Kidney (tissue), 13 donors: ENCODE measurements at regions not wholly inside any gene's neighbourhood (a gene's known extent, or its start where the extent isn't known, plus 50 kb on each side); places are given as distances from the start of the nearest gene placed in this dataset.

Experiments used
- DNase-seq, 5 donors: peaks; one replicate each; pipeline ENCODE4 v3.0.0-alpha.2; 2013 to 2020
- FAIRE-seq: peaks from 2 replicates; lab custom pipeline; 2012; peaks lifted over from hg19 to GRCh38; lab: Jason Lieb, UNC
- H3K27ac ChIP-seq, 2 donors: one replicate each; pipeline ENCODE4 v1.7.0; 2013; ENCODE audit warnings: low read depth in 2 of 2, low read length in 2 of 2, inconsistent platforms in 1 of 2
- H3K27me3 ChIP-seq: one replicate; pipeline ENCODE4 v1.7.1; 2013; ENCODE audit warnings: low read length, inconsistent platforms; ENCODE audit not compliant: control insufficient read depth, insufficient read depth
- H3K36me3 ChIP-seq, 3 donors: one replicate each; pipeline versions ENCODE4 v1.7.0 to v1.7.1; 2013; ENCODE audit warnings: low read length in 3 of 3, control low read depth in 1 of 3, inconsistent platforms in 1 of 3; ENCODE audit not compliant: insufficient read depth in 3 of 3, control insufficient read depth in 2 of 3
- H3K4me1 ChIP-seq, 3 donors: one replicate each; pipeline versions ENCODE4 v1.7.0 to v1.7.1; 2013; ENCODE audit warnings: low read length in 3 of 3, inconsistent platforms in 1 of 3, low read depth in 1 of 3; ENCODE audit not compliant: control insufficient read depth in 2 of 3, insufficient read depth in 2 of 3
- H3K4me3 ChIP-seq, 3 donors: one replicate each; pipeline versions ENCODE4 v1.7.0 to v1.8.1; 2013; ENCODE audit warnings: low read length in 3 of 3, control low read depth in 1 of 3, inconsistent platforms in 1 of 3
- H3K9ac ChIP-seq, 3 donors: one replicate each; pipeline versions ENCODE4 v1.7.0 to v1.7.1; 2013; ENCODE audit warnings: low read length in 3 of 3, control low read depth in 1 of 3, inconsistent platforms in 1 of 3
- H3K9me3 ChIP-seq, 3 donors: one replicate each; pipeline versions ENCODE4 v1.7.0 to v1.7.1; 2013; ENCODE audit warnings: low read length in 3 of 3, control low read depth in 1 of 3, inconsistent platforms in 1 of 3; ENCODE audit not compliant: control insufficient read depth in 2 of 3, insufficient read depth in 1 of 3
- intact Hi-C: fragments of 100-400 bp; cut with DNase I; formaldehyde crosslinking; loops from one replicate; pipeline ENCODE4 v1.11.1; 2022
- TF ChIP-seq, protein P1 (sequence below): IDR thresholded peaks from 3 replicates; pipeline ENCODE4 v1.5.1; 2012; ENCODE audit warnings: mild to moderate bottlenecking, moderate library complexity, borderline replicate concordance; ENCODE audit not compliant: insufficient read depth; ENCODE audit errors: extremely low read depth
- donor health status: control.
- donor health status: control.
- donor health status: control.
- donor health status: control.
- donor health status: control.
- donor health status: DM: yes; HTN: yes; CAD: no.
- donor health status: Normal renal cell carcinoma (clear cell type).

DNA sequence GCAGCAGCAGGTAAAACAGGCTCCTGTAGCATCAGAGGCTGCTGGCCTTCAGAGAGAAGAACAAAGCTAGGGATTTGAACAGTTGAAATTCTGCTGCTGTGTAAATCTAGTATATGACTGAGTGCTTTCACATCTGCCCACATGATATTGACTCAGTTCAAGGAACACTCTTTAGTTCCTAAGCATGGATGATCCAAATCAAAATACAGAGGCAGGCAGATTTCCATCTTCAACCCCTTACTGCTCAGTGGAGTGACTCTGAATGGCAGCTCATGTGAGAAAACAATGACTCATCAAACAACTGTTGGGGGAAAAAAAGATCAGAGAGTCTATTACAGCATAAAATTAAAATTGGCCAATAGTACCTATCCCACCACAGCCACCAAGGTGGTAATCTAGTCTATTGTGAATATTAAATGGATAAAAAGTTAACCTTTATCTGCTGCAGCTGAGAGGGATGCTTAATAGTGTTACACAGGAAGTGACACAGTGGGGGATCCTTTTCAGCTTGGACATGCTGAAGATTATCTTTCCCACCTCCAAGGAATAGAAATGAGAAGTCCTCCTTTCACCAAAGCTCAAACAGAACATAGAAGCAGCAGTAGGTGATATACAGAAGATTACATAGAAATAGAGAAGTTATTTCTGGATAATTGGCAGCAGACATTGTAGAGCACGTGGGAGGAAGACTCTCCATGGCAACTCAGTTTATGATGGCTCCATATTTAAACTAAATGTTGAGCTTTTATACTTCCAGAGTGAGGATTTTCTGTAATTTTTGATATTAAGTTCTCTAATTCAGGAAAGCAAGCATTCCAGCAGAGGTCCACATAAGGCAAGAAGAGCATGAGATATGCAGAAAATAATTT, 239.7 kb upstream of the ERCC4 start:
- Histone ChIP-seq H3K9ac (no peak overlapping the region), H3K27ac (no peak overlapping the region), H3K4me1 (no peaks in the 10 kb centered on the region), H3K36me3 (no peaks in the 10 kb centered on the region), H3K27me3 (no peaks in the 10 kb centered on the region), H3K9me3 (no peaks in the 10 kb centered on the region), H3K4me3 (no peak overlapping the region)
- intact Hi-C loops: no loop called here
- FAIRE-seq (no peak), DNase-seq (no peak)
- TF ChIP-seq, protein P1, sequence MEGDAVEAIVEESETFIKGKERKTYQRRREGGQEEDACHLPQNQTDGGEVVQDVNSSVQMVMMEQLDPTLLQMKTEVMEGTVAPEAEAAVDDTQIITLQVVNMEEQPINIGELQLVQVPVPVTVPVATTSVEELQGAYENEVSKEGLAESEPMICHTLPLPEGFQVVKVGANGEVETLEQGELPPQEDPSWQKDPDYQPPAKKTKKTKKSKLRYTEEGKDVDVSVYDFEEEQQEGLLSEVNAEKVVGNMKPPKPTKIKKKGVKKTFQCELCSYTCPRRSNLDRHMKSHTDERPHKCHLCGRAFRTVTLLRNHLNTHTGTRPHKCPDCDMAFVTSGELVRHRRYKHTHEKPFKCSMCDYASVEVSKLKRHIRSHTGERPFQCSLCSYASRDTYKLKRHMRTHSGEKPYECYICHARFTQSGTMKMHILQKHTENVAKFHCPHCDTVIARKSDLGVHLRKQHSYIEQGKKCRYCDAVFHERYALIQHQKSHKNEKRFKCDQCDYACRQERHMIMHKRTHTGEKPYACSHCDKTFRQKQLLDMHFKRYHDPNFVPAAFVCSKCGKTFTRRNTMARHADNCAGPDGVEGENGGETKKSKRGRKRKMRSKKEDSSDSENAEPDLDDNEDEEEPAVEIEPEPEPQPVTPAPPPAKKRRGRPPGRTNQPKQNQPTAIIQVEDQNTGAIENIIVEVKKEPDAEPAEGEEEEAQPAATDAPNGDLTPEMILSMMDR: no peak

DNA sequence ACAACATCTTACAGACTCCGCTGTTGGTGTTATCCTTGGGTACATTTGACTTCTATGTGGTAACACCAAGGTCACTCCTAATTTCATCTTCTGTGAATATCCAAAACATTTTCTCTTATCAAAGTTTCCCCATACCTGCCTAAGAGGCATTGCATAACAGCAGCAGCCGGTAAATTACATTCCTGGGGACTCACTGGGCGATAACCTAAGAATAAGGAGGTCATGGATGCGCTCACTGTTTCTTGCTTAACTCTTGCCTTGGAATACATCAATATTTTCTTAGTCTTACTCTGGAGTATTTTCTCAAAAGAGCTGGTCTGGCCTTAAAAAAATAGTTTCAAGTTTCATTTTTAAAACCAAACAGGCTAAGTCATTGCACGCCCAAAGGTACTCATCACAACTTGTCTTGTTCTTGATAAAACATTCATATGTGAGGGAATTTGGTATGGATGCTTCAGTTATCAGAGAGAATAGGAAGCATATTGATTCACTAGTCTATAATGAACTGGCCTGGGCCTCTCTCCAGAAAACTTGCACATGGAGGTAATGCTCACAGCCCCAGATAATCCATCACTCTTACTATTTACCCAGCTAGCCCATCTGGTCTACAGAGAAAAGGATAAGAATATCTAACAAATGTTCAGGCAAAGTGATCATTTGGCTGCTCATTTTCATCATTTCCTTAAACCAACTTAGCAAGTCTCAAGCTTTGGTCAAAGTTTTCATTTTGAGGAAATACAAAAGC, 235.0 kb upstream of the ERCC4 start:
- H3K9ac ChIP-seq: no peak overlapping the region
- H3K27ac ChIP-seq: no peak overlapping the region
- FAIRE-seq (no peak), DNase-seq (no peak)
- no peaks in the 10 kb centered on the region for H3K4me1 ChIP-seq
- H3K9me3 ChIP-seq: no peaks in the 10 kb centered on the region
- no peaks in the 10 kb centered on the region for H3K36me3 ChIP-seq
- H3K27me3 ChIP-seq: no peaks in the 10 kb centered on the region
- TF ChIP-seq, protein P1: no peak
- intact Hi-C loops: no loop called here
- no peak overlapping the region for H3K4me3 ChIP-seq

DNA sequence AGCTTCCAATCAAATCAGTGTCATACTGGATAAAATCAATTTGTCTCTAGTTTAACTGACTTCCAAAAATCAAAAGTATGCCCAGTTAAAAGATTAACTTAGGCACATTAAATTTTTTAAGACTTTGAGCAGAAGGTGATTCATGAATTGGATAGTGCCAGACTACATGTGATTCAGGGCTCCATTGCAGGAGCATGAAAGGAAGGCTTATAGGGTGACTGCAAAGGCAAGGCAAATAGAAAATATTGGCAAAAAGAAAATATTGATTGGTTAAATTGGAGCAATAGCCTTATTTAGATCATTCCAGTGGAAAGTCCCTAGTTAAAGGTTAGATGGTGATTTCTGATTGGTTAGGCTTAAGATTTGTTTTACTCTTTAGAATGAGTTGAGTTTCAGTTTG, 223.9 kb upstream of the ERCC4 start:
- Histone ChIP-seq H3K27ac (no peak overlapping the region), H3K4me3 (no peak overlapping the region), H3K4me1 (no peaks in the 10 kb centered on the region), H3K27me3 (no peaks in the 10 kb centered on the region), H3K9me3 (peaks cover 0 to 16% (median 0%) of the 10 kb centered on the region in 3 donors), H3K9ac (no peak overlapping the region), H3K36me3 (no peaks in the 10 kb centered on the region)
- TF ChIP-seq, protein P1: no peak
- FAIRE-seq (no peak), DNase-seq (no peak)
- intact Hi-C loops: no loop called here
